ENCODE measurements at regions not wholly inside any gene's neighbourhood (a gene's known extent, or its start where the extent isn't known, plus 50 kb on each side); places are given as distances from the start of the nearest gene placed in this dataset.

GRCh38 chrX:116009861-116010710, 160.5 kb upstream of the AGTR2 start:
- H3K4me3 ChIP-seq (ENCODE audit: control insufficient read depth, low read depth, low read length): no peak overlapping the region
- TF ChIP-seq CTCF (conservative IDR thresholded peaks at IDR 0.05; ENCODE audit: control insufficient read depth, insufficient read depth, low read depth, low read length): no peak
- no peak for DNase-seq (ENCODE audit: low read depth)

GRCh38 chrX:116010939-116011338, 159.6 kb upstream of the AGTR2 start:
- H3K4me3 ChIP-seq (ENCODE audit: control insufficient read depth, low read depth, low read length): no peak overlapping the region
- DNase-seq (ENCODE audit: low read depth): no peak
- no peak for TF ChIP-seq CTCF (conservative IDR thresholded peaks at IDR 0.05; ENCODE audit: control insufficient read depth, insufficient read depth, low read depth, low read length)

GRCh38 chrX:116031331-116031730, 139.2 kb upstream of the AGTR2 start:
- no peak for TF ChIP-seq CTCF (conservative IDR thresholded peaks at IDR 0.05; ENCODE audit: control insufficient read depth, insufficient read depth, low read depth, low read length)

More at GRCh38 chrX:116031331-116031730, 139.2 kb upstream of the AGTR2 start:
- no peak for DNase-seq (ENCODE audit: low read depth)
- no peak overlapping the region for H3K4me3 ChIP-seq (ENCODE audit: control insufficient read depth, low read depth, low read length)
